H1 (cell line): ENCODE measurements at regions not wholly inside any gene's neighbourhood (a gene's known extent, or its start where the extent isn't known, plus 50 kb on each side); places are given as distances from the start of the nearest gene placed in this dataset.

ENCODE experiments used
- CTCF ChIA-PET: fragments of 300-600 bp; sonication (Branson Sonifier 250); formaldehyde crosslinking; loops from one replicate; lab custom pipeline; 2021; ENCODE audit not compliant: partially characterized antibody; lab: Charles Lee
- POLR2A ChIA-PET: fragments of 300-600 bp; sonication (Branson Sonifier 250); formaldehyde crosslinking; loops from one replicate; lab custom pipeline; 2021; ENCODE audit warnings: inconsistent platforms; ENCODE audit not compliant: partially characterized antibody; lab: Charles Lee
- DNase-seq, 2 experiments: peaks; one replicate each; pipeline versions ENCODE4 v3.0.0 to v3.0.0-alpha.2; 2010 to 2022; ENCODE audit warnings: low spot score in 2 of 2, low read depth in 1 of 2, mixed read lengths in 1 of 2
- FAIRE-seq: peaks from 2 replicates; lab custom pipeline; 2011; peaks lifted over from hg19 to GRCh38; lab: Jason Lieb, UNC
- H2AFZ ChIP-seq: 2 replicates; pipeline ENCODE4 v1.8.1; 2012; ENCODE audit warnings: low read length, inconsistent platforms
- H2AK5ac ChIP-seq: 2 replicates; pipeline ENCODE4 v1.6.1; 2013; ENCODE audit warnings: low read depth, low read length
- H2BK120ac ChIP-seq: replicated peaks from 2 replicates; pipeline ENCODE3; 2013; ENCODE audit warnings: low read depth, low read length, inconsistent platforms
- H2BK12ac ChIP-seq: 2 replicates; pipeline ENCODE4 v1.6.1; 2013; ENCODE audit warnings: low read depth, low read length
- H2BK15ac ChIP-seq: 2 replicates; pipeline ENCODE4 v1.6.1; 2013; ENCODE audit warnings: low read length
- H2BK20ac ChIP-seq: 2 replicates; pipeline ENCODE4 v1.6.1; 2013; ENCODE audit warnings: low read length
- H2BK5ac ChIP-seq: 2 replicates; pipeline ENCODE4 v1.6.1; 2013; ENCODE audit warnings: low read depth, low read length
- H3K14ac ChIP-seq: 2 replicates; pipeline ENCODE4 v1.6.1; 2013; ENCODE audit warnings: inconsistent platforms; ENCODE audit not compliant: insufficient read length
- H3K18ac ChIP-seq: 2 replicates; pipeline ENCODE4 v1.6.1; 2013; ENCODE audit warnings: low read length; ENCODE audit errors: extremely low read depth
- H3K23ac ChIP-seq: 2 replicates; pipeline ENCODE4 v1.6.1; 2013; ENCODE audit warnings: inconsistent platforms; ENCODE audit not compliant: insufficient read length
- H3K23me2 ChIP-seq: 2 replicates; pipeline ENCODE4 v1.6.1; 2013; ENCODE audit warnings: low read depth, low read length
- H3K27ac ChIP-seq: 2 replicates; pipeline ENCODE4 v1.6.1; 2011; ENCODE audit warnings: low read depth, low read length, inconsistent platforms
- H3K27me3 ChIP-seq, 4 experiments: replicated peaks in 1 of 4; 1 replicate in 1 of 4; 2 replicates in 3 of 4; pipeline versions ENCODE4 v1.6.1 to v1.8.1; 2011 to 2013; ENCODE audit warnings: low read length in 3 of 4, mild to moderate bottlenecking in 3 of 4, inconsistent platforms in 2 of 4, mixed read lengths in 2 of 4, moderate library complexity in 1 of 4; ENCODE audit not compliant: control insufficient read depth in 3 of 4, insufficient read depth in 3 of 4; ENCODE audit errors: extremely low read depth in 1 of 4
- H3K36me3 ChIP-seq, 4 experiments: 2 replicates each; pipeline versions ENCODE4 v1.6.1 to v1.8.1; 2011 to 2013; ENCODE audit warnings: mild to moderate bottlenecking in 4 of 4, low read length in 3 of 4, moderate library complexity in 2 of 4, control low read depth in 1 of 4, inconsistent platforms in 1 of 4; ENCODE audit not compliant: insufficient read depth in 4 of 4, control insufficient read depth in 2 of 4
- H3K4ac ChIP-seq: replicated peaks from 2 replicates; pipeline ENCODE3; 2013; ENCODE audit warnings: low read length, low read depth, mixed read lengths, inconsistent platforms; ENCODE audit not compliant: insufficient read length
- H3K4me1 ChIP-seq, 4 experiments: replicated peaks in 1 of 4; 1 replicate in 1 of 4; 2 replicates in 3 of 4; pipeline versions ENCODE4 v1.6.1 to v1.8.1; 2011 to 2013; ENCODE audit warnings: low read length in 3 of 4, inconsistent platforms in 2 of 4, mixed read lengths in 1 of 4; ENCODE audit not compliant: insufficient read depth in 4 of 4, control insufficient read depth in 3 of 4
- H3K4me2 ChIP-seq, 2 experiments: 2 replicates each; pipeline versions ENCODE4 v1.6.1 to v1.8.1; 2011 to 2013; ENCODE audit warnings: low read depth in 2 of 2, low read length in 2 of 2, control low read depth in 1 of 2, inconsistent platforms in 1 of 2, mild to moderate bottlenecking in 1 of 2; ENCODE audit not compliant: insufficient read depth in 1 of 2
- H3K4me3 ChIP-seq, 4 experiments: fragments of 200-600, 300-600 bp in 1 of 4; sonication (generic), shearing (Covaris generic), sonication (Bioruptor Twin) in 1 of 4; 2 replicates each; pipeline versions ENCODE4 v1.5.1 to v1.8.1; 2011 to 2016; ENCODE audit warnings: low read length in 4 of 4, low read depth in 3 of 4, control low read depth in 2 of 4, inconsistent platforms in 2 of 4, mild to moderate bottlenecking in 2 of 4, mixed read lengths in 1 of 4, moderate library complexity in 1 of 4; ENCODE audit not compliant: insufficient read depth in 2 of 4; ENCODE audit errors: extremely low read depth in 1 of 4
- H3K56ac ChIP-seq: replicated peaks from 2 replicates; pipeline ENCODE3; 2013; ENCODE audit warnings: low read depth, mild to moderate bottlenecking, mixed read lengths, low read length, inconsistent platforms; ENCODE audit not compliant: insufficient read length
- H3K79me1 ChIP-seq: 2 replicates; pipeline ENCODE4 v1.6.1; 2013; ENCODE audit warnings: low read depth, low read length, control low read depth
- H3K79me2 ChIP-seq, 2 experiments: 2 replicates each; pipeline versions ENCODE4 v1.6.1 to v1.8.1; 2012 to 2013; ENCODE audit warnings: low read length in 2 of 2, mild to moderate bottlenecking in 2 of 2, inconsistent platforms in 1 of 2; ENCODE audit not compliant: insufficient read depth in 2 of 2, control insufficient read depth in 1 of 2
- H3K9ac ChIP-seq, 4 experiments: replicated peaks in 1 of 4; 1 replicate in 1 of 4; 2 replicates in 3 of 4; pipeline versions ENCODE4 v1.6.1 to v1.8.1; 2011 to 2013; ENCODE audit warnings: low read depth in 3 of 4, low read length in 3 of 4, control low read depth in 2 of 4, mild to moderate bottlenecking in 2 of 4, moderate library complexity in 2 of 4, inconsistent platforms in 1 of 4; ENCODE audit errors: extremely low read depth in 1 of 4
- H3K9me3 ChIP-seq, 2 experiments: 2 replicates each; pipeline versions ENCODE4 v1.6.1 to v1.8.1; 2012 to 2013; ENCODE audit warnings: mild to moderate bottlenecking in 2 of 2, moderate library complexity in 2 of 2, control low read depth in 1 of 2, inconsistent platforms in 1 of 2, low read depth in 1 of 2, low read length in 1 of 2, mixed read lengths in 1 of 2; ENCODE audit not compliant: insufficient read depth in 2 of 2
- H4K20me1 ChIP-seq, 2 experiments: replicated peaks in 1 of 2; 2 replicates each; pipeline versions ENCODE3 to v1.8.1; 2011 to 2013; ENCODE audit warnings: inconsistent platforms in 2 of 2, low read length in 2 of 2, mild to moderate bottlenecking in 1 of 2; ENCODE audit not compliant: insufficient read depth in 2 of 2, control insufficient read depth in 1 of 2
- H4K5ac ChIP-seq: 2 replicates; pipeline ENCODE4 v1.6.1; 2013; ENCODE audit warnings: low read length, low read depth, mixed read lengths, inconsistent platforms; ENCODE audit not compliant: insufficient read length
- H4K8ac ChIP-seq: 2 replicates; pipeline ENCODE4 v1.8.0; 2013; ENCODE audit warnings: mild to moderate bottlenecking, moderate library complexity, low read length, inconsistent platforms; ENCODE audit not compliant: insufficient read depth; ENCODE audit errors: extremely low read depth
- H4K91ac ChIP-seq: replicated peaks from 2 replicates; pipeline ENCODE3; 2013; ENCODE audit warnings: low read length, mixed read lengths, inconsistent platforms; ENCODE audit not compliant: insufficient read length
- CEBPB ChIP-seq: IDR thresholded peaks from 2 replicates; pipeline ENCODE4 v1.6.1; 2012; ENCODE audit warnings: low read depth, low read length
- KDM4A ChIP-seq: IDR thresholded peaks from one replicate; pipeline ENCODE4 v1.7.1; 2012; ENCODE audit warnings: low read depth, mild to moderate bottlenecking, moderate library complexity, low read length, inconsistent platforms; ENCODE audit not compliant: severe bottlenecking
- TAF7 ChIP-seq: optimal IDR thresholded peaks from 2 replicates; pipeline ENCODE3; 2011; ENCODE audit warnings: low read depth, mild to moderate bottlenecking, inconsistent platforms, low read length, moderate library complexity, borderline replicate concordance
- WGBS, 2 experiments: shearing (Covaris generic) in 1 of 2; methylation state at CpG; one replicate each; pipeline versions ENCODE4 v1.1.6 to v1.1.7; 2013 to 2015; ENCODE audit warnings: low lambda C conversion rate in 2 of 2, mixed read lengths in 2 of 2, inconsistent platforms in 1 of 2, low coverage in 1 of 2, missing lambda C conversion rate in 1 of 2; ENCODE audit not compliant: insufficient replicate concordance in 2 of 2, insufficient coverage in 1 of 2, insufficient read length in 1 of 2; ENCODE audit errors: extremely low coverage in 1 of 2, missing lambda C conversion rate in 1 of 2; 5-methylcytosine and 5-hydroxymethylcytosine counted together

GRCh38 chr4:63226229-63226628, 1183.0 kb downstream of the TECRL start:
- Histone ChIP-seq H4K8ac (no peak overlapping the region), H3K18ac (no peak overlapping the region), H3K79me2 (no peaks in the 10 kb centered on the region), H3K4me3 (no peak overlapping the region), H3K4me2 (no peak overlapping the region), H2AFZ (0 out of 2 replicates have a peak overlapping the region, but pooled peaks have one; percentile 17), H4K20me1 (no peaks in the 10 kb centered on the region), H3K4ac (no peak overlapping the region), H3K56ac (no peak overlapping the region), H3K23ac (no peak overlapping the region), H3K9ac (no peak overlapping the region), H3K4me1 (no peaks in the 10 kb centered on the region), H3K9me3 (no peaks in the 10 kb centered on the region), H2BK20ac (no peak overlapping the region), H2BK120ac (no peak overlapping the region), H2BK15ac (no peak overlapping the region), H3K79me1 (no peaks in the 10 kb centered on the region), H3K36me3 (no peaks in the 10 kb centered on the region), H2AK5ac (no peak overlapping the region), H2BK5ac (0 out of 2 replicates have a peak overlapping the region, but pooled peaks have one; percentile 5), H2BK12ac (no peak overlapping the region), H4K91ac (no peak overlapping the region), H3K27me3 (no peaks in the 10 kb centered on the region), H3K27ac (no peak overlapping the region), H4K5ac (no peak overlapping the region), H3K23me2 (no peaks in the 10 kb centered on the region), H3K14ac (no peak overlapping the region)
- ChIA-PET CTCF (interaction anchor here (0.6 to 0.9 kb wide), 2 partner anchors 10 to 1579 kb away, joined by 3 to 4 read pairs; no protein-coding TSS in a partner anchor), POLR2A (no interaction called here)
- FAIRE-seq, result no peak
- 89% methylated on average over 1 of the region's 1 CpG; no CpG with 5 or more reads in 1 of the 2 experiments for WGBS, 2 experiments
- no peak for DNase-seq
- TF ChIP-seq KDM4A, result no peak
- TF ChIP-seq TAF7, result no peak
- TF ChIP-seq CEBPB, result peak; percentile 51; the same call in 1 of the 2 replicates
